Glutamatergic neuron (in vitro differentiated cells): ENCODE measurements at regions not wholly inside any gene's neighbourhood (a gene's known extent, or its start where the extent isn't known, plus 50 kb on each side); places are given as distances from the start of the nearest gene placed in this dataset.

Experiments used
- DNase-seq: peaks from one replicate; pipeline ENCODE4 v3.0.0; 2022
- H3K27ac Mint-ChIP-seq: one replicate; pipeline ENCODE4 v1.8.0; 2020; ENCODE audit warnings: mild to moderate bottlenecking, mixed read lengths, inconsistent platforms; ENCODE audit not compliant: unreplicated experiment
- H3K27me3 Mint-ChIP-seq: one replicate; pipeline ENCODE4 v1.8.0; 2020; ENCODE audit warnings: mild to moderate bottlenecking, moderate library complexity, mixed read lengths, inconsistent platforms; ENCODE audit not compliant: unreplicated experiment
- H3K36me3 Mint-ChIP-seq: one replicate; pipeline ENCODE4 v1.8.0; 2020; ENCODE audit warnings: mild to moderate bottlenecking, mixed read lengths, inconsistent platforms; ENCODE audit not compliant: unreplicated experiment
- H3K4me1 Mint-ChIP-seq: one replicate; pipeline ENCODE4 v1.8.0; 2020; ENCODE audit warnings: mild to moderate bottlenecking, low read depth, mixed read lengths, inconsistent platforms; ENCODE audit not compliant: unreplicated experiment
- H3K4me3 Mint-ChIP-seq: one replicate; pipeline ENCODE4 v1.8.0; 2020; ENCODE audit warnings: mild to moderate bottlenecking, mixed read lengths, inconsistent platforms; ENCODE audit not compliant: unreplicated experiment
- H3K9me3 Mint-ChIP-seq: one replicate; pipeline ENCODE4 v1.8.0; 2020; ENCODE audit warnings: mild to moderate bottlenecking, moderate library complexity, mixed read lengths, inconsistent platforms; ENCODE audit not compliant: unreplicated experiment
- CTCF ChIP-seq: fragments of 200-600 bp; sonication (generic); IDR thresholded peaks from one replicate; pipeline ENCODE4 v1.5.0; 2021; ENCODE audit not compliant: partially characterized antibody, unreplicated experiment

- Mint-ChIP-seq H3K4me3 (no peak overlapping the region), H3K27ac (no peak overlapping the region), H3K4me1 (peaks cover 2% of the 10 kb centered on the region), H3K27me3 (peaks cover 12% of the 10 kb centered on the region), H3K36me3 (no peaks in the 10 kb centered on the region), H3K9me3 (peaks cover 6% of the 10 kb centered on the region)
- no peak for DNase-seq
- TF ChIP-seq CTCF = no peak
Measured at GRCh38 chr14:101080922-101081593, 177.5 kb upstream of the RTL1 start.

- no peak for TF ChIP-seq CTCF
- peaks cover 12% of the 10 kb centered on the region for H3K27me3 Mint-ChIP-seq
Measured at GRCh38 chr14:101082036-101082435, 178.5 kb upstream of the RTL1 start.

GRCh38 chr14:101082436-101083384, 179.2 kb upstream of the RTL1 start:
- Mint-ChIP-seq H3K36me3 (no peaks in the 10 kb centered on the region), H3K9me3 (peaks cover 7% of the 10 kb centered on the region), H3K4me3 (no peak overlapping the region), H3K27ac (no peak overlapping the region), H3K4me1 (peaks cover 2% of the 10 kb centered on the region), H3K27me3 (peaks cover 11% of the 10 kb centered on the region)
- no peak for DNase-seq
- TF ChIP-seq CTCF = no peak

More at GRCh38 chr14:101082036-101082435, 178.5 kb upstream of the RTL1 start:
- H3K36me3 Mint-ChIP-seq = no peaks in the 10 kb centered on the region
- H3K4me3 Mint-ChIP-seq = no peak overlapping the region
- peaks cover 8% of the 10 kb centered on the region for H3K9me3 Mint-ChIP-seq
- H3K27ac Mint-ChIP-seq = no peak overlapping the region
- peaks cover 2% of the 10 kb centered on the region for H3K4me1 Mint-ChIP-seq
- no peak for DNase-seq

- H3K27me3 Mint-ChIP-seq = peaks cover 7% of the 10 kb centered on the region
Measured at GRCh38 chr14:101083564-101084435, 180.3 kb upstream of the RTL1 start.

More at GRCh38 chr14:101083564-101084435, 180.3 kb upstream of the RTL1 start:
- DNase-seq = no peak
- H3K9me3 Mint-ChIP-seq = peaks cover 7% of the 10 kb centered on the region
- no peak overlapping the region for H3K4me3 Mint-ChIP-seq
- H3K4me1 Mint-ChIP-seq = no peaks in the 10 kb centered on the region
- H3K27ac Mint-ChIP-seq = no peak overlapping the region
- no peak for TF ChIP-seq CTCF
- no peaks in the 10 kb centered on the region for H3K36me3 Mint-ChIP-seq
